ENCODE measurements at regions not wholly inside any gene's neighbourhood (a gene's known extent, or its start where the extent isn't known, plus 50 kb on each side); places are given as distances from the start of the nearest gene placed in this dataset.

- no peak for TF ChIP-seq CTCF (IDR thresholded peaks at IDR 0.05)
- no peak for TF ChIP-seq SMAD3 (CRISPR knock-in tag; IDR thresholded peaks at IDR 0.05; ENCODE audit: borderline replicate concordance)
- no peak for TF ChIP-seq TP53 (CRISPR knock-in tag; IDR thresholded peaks at IDR 0.05)
These were observed 244.0 kb downstream of the FIGN start for GRCh38 chr2:163491850-163492249.

Data from WTC11 (cell line).